Ishikawa (cell line): ENCODE measurements at regions not wholly inside any gene's neighbourhood (a gene's known extent, or its start where the extent isn't known, plus 50 kb on each side); places are given as distances from the start of the nearest gene placed in this dataset.

Source experiments
- CEBPB ChIP-seq: IDR thresholded peaks from 2 replicates; pipeline ENCODE4 v1.6.1; 2012
- CREB1 ChIP-seq: IDR thresholded peaks from 2 replicates; pipeline ENCODE4 v1.6.1; 2012; ENCODE audit warnings: low read depth
- EGR1 ChIP-seq: IDR thresholded peaks from 2 replicates; pipeline ENCODE4 v1.6.1; 2012
- EP300 ChIP-seq: IDR thresholded peaks from 2 replicates; pipeline ENCODE4 v1.6.1; 2012; ENCODE audit warnings: borderline replicate concordance
- FOXM1 ChIP-seq: IDR thresholded peaks from 2 replicates; pipeline ENCODE4 v1.6.1; 2012; ENCODE audit warnings: low read depth, borderline replicate concordance
- NFIC ChIP-seq: IDR thresholded peaks from 2 replicates; pipeline ENCODE4 v1.6.1; 2012
- RAD21 ChIP-seq: IDR thresholded peaks from 2 replicates; pipeline ENCODE4 v1.6.1; 2012; ENCODE audit warnings: low read depth
- TAF1 ChIP-seq: IDR thresholded peaks from 2 replicates; pipeline ENCODE4 v1.6.1; 2012; ENCODE audit warnings: low read depth, mild to moderate bottlenecking
- TCF12 ChIP-seq: IDR thresholded peaks from 2 replicates; pipeline ENCODE4 v1.6.1; 2012; ENCODE audit warnings: low read depth
- TEAD4 ChIP-seq: IDR thresholded peaks from 2 replicates; pipeline ENCODE4 v1.6.1; 2012
- YY1 ChIP-seq: IDR thresholded peaks from 2 replicates; pipeline ENCODE4 v1.6.1; 2012; ENCODE audit warnings: low read depth
- ZBTB7A ChIP-seq: IDR thresholded peaks from 2 replicates; pipeline ENCODE4 v1.6.1; 2012; ENCODE audit warnings: low read depth
- TF ChIP-seq, protein P1 (sequence below): IDR thresholded peaks from 2 replicates; pipeline ENCODE4 v1.6.1; 2012
- TF ChIP-seq, protein P2 (sequence below): IDR thresholded peaks from 2 replicates; pipeline ENCODE4 v1.6.1; 2012; ENCODE audit warnings: low read depth, mild to moderate bottlenecking
- TF ChIP-seq, protein P3 (sequence below): IDR thresholded peaks from 2 replicates; pipeline ENCODE4 v1.6.1; 2012

DNA sequence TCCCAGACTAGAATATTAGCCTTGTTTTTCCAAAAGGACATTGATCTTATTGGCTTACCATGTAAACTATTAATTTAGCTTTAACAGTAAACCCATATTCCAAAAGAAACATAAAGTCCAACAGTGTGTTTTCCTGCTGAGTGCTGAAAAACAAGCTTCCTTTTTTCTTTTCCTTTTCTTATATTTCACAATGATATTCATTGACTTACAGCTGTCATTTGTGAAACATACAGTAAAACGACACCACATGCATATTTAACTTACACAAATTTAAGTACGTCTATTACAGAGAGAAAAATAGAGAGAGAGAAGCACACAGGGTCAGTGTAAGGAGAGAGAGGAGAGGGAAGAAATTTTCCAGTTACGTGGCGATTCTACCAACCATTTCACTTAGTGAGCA lies 543.9 kb upstream of the JARID2 start:
- TF ChIP-seq FOXM1 (no peak), CREB1 (no peak), EGR1 (no peak)
- TF ChIP-seq, protein P1, sequence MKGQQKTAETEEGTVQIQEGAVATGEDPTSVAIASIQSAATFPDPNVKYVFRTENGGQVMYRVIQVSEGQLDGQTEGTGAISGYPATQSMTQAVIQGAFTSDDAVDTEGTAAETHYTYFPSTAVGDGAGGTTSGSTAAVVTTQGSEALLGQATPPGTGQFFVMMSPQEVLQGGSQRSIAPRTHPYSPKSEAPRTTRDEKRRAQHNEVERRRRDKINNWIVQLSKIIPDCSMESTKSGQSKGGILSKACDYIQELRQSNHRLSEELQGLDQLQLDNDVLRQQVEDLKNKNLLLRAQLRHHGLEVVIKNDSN, result no peak

DNA sequence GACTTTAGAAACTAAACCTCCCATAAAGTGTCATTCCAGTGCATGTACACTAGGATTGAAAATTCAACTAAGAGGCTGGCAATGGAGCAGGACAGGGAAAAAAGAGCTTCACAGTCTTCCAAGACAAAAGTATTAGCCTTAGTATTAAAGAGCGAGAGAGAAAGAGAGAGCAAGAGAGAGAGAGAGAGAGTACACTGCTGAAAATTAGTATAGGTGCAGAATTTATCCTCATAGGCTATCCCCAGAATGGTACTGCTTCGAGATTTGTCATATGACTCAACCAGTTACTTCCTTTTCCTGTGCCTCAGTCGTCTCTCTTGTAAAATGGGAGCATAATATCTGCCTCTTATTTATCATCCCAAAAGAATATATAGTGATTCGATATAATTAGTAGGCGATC lies 543.2 kb upstream of the JARID2 start:
- TF ChIP-seq TEAD4 (no peak), EGR1 (no peak), CREB1 (no peak), ZBTB7A (no peak), RAD21 (no peak), YY1 (no peak), EP300 (no peak), TCF12 (no peak), CEBPB (no peak), NFIC (no peak), FOXM1 (no peak), TAF1 (no peak)
- TF ChIP-seq, protein P2, sequence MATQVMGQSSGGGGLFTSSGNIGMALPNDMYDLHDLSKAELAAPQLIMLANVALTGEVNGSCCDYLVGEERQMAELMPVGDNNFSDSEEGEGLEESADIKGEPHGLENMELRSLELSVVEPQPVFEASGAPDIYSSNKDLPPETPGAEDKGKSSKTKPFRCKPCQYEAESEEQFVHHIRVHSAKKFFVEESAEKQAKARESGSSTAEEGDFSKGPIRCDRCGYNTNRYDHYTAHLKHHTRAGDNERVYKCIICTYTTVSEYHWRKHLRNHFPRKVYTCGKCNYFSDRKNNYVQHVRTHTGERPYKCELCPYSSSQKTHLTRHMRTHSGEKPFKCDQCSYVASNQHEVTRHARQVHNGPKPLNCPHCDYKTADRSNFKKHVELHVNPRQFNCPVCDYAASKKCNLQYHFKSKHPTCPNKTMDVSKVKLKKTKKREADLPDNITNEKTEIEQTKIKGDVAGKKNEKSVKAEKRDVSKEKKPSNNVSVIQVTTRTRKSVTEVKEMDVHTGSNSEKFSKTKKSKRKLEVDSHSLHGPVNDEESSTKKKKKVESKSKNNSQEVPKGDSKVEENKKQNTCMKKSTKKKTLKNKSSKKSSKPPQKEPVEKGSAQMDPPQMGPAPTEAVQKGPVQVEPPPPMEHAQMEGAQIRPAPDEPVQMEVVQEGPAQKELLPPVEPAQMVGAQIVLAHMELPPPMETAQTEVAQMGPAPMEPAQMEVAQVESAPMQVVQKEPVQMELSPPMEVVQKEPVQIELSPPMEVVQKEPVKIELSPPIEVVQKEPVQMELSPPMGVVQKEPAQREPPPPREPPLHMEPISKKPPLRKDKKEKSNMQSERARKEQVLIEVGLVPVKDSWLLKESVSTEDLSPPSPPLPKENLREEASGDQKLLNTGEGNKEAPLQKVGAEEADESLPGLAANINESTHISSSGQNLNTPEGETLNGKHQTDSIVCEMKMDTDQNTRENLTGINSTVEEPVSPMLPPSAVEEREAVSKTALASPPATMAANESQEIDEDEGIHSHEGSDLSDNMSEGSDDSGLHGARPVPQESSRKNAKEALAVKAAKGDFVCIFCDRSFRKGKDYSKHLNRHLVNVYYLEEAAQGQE, result no peak
- TF ChIP-seq, protein P1, result no peak
- TF ChIP-seq, protein P3, sequence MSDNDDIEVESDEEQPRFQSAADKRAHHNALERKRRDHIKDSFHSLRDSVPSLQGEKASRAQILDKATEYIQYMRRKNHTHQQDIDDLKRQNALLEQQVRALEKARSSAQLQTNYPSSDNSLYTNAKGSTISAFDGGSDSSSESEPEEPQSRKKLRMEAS, result no peak

DNA sequence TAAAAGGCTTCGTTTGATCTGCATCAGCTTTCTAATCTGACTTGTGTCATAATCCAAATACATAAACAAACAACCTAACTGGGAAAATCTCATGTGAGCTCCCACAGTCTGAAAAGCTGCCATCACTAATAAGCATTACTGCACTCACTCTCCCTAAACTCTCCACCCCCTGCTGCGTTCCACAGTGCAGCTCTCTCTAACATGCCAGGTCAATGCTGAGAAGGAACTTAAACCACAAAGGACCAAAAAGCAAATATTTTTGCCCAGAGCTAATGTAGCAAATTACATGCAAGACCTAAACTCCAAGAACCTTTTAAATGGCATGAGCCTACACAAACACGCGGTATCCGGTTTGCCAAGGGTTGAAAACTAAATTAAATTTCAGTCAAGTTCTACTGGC lies 542.3 kb upstream of the JARID2 start:
- TF ChIP-seq TEAD4, result no peak
- TF ChIP-seq ZBTB7A, result no peak
- TF ChIP-seq RAD21, result no peak
- TF ChIP-seq, protein P1, result no peak
- TF ChIP-seq, protein P3, result no peak
- no peak for TF ChIP-seq EP300
- TF ChIP-seq CEBPB, result no peak
- no peak for TF ChIP-seq EGR1
- TF ChIP-seq TCF12, result no peak
- TF ChIP-seq, protein P2, result no peak
- TF ChIP-seq FOXM1, result no peak
- no peak for TF ChIP-seq YY1
- no peak for TF ChIP-seq TAF1
- TF ChIP-seq CREB1, result no peak
- TF ChIP-seq NFIC, result no peak

DNA sequence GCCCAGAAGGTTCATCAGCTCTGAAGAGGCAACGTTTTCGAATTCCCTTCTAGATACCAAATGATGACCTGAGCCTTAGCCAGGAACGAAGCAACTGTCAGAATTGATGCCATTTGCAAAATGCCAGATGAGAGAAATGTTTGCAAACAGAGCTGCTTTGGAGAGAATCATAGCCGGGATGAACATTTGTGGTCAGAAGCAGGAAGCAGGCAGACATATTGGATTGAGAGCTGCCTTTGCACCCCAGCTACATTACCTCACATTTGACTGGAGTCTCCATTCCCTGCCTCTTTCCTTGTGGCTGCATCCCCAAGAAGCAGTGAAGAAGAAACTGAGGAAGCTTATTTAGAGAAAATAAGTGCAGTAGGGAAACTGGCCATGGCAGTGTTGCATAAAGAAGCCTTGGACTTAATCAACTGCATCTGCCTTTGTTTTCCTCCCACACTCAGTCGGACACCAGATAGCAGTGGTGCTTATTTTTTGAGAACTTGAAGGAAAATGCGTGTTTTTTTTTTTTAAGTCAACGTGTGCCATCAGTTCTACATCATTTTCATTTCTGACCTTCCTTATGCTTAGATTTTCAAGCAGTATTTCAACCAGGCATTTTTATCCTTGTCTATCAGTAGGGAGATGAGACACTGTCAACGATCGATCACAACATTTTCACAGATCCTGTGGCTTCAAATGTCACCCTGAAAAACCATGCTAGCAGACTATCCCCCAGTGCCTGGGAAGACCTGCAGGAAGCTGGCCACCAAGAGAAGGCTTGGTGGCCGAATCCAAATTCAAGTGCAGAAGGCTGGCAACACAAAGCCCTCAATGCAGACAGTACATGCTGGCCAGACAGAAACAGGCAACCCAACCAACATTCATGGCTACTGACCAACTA lies 541.2 kb upstream of the JARID2 start:
- TF ChIP-seq NFIC (no peak), TCF12 (no peak), FOXM1 (no peak), CREB1 (no peak), EP300 (no peak), EGR1 (no peak), RAD21 (no peak)
- TF ChIP-seq, protein P1, result no peak

DNA sequence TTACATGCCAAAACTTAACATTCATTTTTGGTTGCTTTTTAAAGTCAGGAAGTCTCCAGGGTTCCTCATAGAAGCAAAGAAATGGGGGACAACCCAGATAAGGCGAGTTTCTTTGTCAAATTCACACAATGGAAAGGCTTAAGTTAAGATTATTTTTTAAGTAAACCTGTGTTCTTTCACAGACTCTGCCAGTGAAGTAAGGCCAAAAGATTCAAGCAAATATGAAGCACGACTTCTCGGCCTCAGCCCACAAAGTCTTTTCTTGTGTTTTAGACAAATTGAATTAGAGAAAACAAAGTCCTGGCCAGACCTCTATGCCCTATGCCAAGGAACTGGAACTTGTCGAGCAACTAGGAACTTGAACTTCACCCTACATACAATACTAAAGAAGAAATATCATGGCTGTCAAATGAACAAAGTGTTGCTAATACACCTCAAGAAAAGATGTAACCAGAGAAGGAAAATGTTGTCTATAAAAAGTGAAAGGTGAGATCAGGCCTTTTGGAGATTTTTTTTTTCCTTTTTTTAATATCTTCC lies 540.0 kb upstream of the JARID2 start:
- TF ChIP-seq NFIC (no peak), ZBTB7A (no peak), CEBPB (no peak), EGR1 (no peak), CREB1 (no peak), FOXM1 (no peak), YY1 (no peak), EP300 (no peak), TEAD4 (no peak), TAF1 (no peak), RAD21 (no peak), TCF12 (no peak)
- TF ChIP-seq, protein P1, result no peak
- TF ChIP-seq, protein P2, result no peak
- TF ChIP-seq, protein P3, result no peak
